Tibial nerve (tissue), 4 donors: ENCODE measurements at regions not wholly inside any gene's neighbourhood (a gene's known extent, or its start where the extent isn't known, plus 50 kb on each side); places are given as distances from the start of the nearest gene placed in this dataset.

Source experiments
- EP300 ChIP-seq, 2 donors: sonication (generic); formaldehyde crosslinking; IDR thresholded peaks; one replicate each; pipeline ENCODE4 v1.6.1; 2017; ENCODE audit warnings: antibody characterized with exemption in 2 of 2, mild to moderate bottlenecking in 1 of 2
- POLR2A ChIP-seq, 2 donors: fragments of 450-650 bp; IDR thresholded peaks; one replicate each; pipeline ENCODE4 v1.6.1; 2017; ENCODE audit warnings: antibody characterized with exemption in 2 of 2, mild to moderate bottlenecking in 2 of 2, moderate library complexity in 2 of 2
- TF ChIP-seq, protein P1 (sequence below), 5 experiments: fragments of 200-600 bp in 3 of 5; fragments of 450-650 bp in 2 of 5; sonication (generic) in 3 of 5; IDR thresholded peaks; one replicate each; pipeline ENCODE4 v1.5.1; 2016 to 2019; ENCODE audit warnings: antibody characterized with exemption in 5 of 5, mild to moderate bottlenecking in 3 of 5, moderate library complexity in 2 of 5

DNA sequence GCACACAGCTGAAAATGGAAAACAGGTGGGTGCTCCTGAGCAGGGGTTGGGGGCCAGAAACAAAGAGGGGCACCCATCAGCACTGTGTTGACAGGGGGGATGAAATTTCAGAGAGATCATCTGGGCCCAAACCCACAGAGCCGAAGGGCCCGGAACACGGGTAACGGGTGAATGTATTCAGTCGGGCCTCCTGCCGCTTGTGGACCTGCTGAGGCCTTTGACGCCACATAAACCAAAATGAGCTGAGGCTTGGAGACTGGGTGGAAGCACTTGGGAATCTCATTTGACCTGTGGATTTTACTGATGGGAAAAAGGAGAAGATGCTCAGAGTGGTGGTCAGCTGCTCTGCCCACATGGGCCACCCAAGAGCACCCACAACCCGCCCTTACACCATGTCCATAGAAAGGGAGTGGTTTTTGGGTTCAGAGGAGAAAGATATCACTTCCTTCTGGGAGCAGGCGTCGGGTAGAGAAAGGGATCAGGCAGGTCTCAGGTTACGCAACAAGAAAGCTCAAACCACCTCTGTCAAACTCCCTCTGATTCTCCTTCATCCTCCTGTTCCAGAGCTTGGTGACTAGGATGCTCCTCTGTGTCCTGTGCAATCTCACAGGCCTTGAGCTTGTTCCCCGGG lies 106.8 kb upstream of the BCL2L14 start:
- TF ChIP-seq, protein P1, sequence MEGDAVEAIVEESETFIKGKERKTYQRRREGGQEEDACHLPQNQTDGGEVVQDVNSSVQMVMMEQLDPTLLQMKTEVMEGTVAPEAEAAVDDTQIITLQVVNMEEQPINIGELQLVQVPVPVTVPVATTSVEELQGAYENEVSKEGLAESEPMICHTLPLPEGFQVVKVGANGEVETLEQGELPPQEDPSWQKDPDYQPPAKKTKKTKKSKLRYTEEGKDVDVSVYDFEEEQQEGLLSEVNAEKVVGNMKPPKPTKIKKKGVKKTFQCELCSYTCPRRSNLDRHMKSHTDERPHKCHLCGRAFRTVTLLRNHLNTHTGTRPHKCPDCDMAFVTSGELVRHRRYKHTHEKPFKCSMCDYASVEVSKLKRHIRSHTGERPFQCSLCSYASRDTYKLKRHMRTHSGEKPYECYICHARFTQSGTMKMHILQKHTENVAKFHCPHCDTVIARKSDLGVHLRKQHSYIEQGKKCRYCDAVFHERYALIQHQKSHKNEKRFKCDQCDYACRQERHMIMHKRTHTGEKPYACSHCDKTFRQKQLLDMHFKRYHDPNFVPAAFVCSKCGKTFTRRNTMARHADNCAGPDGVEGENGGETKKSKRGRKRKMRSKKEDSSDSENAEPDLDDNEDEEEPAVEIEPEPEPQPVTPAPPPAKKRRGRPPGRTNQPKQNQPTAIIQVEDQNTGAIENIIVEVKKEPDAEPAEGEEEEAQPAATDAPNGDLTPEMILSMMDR (IDR thresholded peaks at IDR 0.05): no peak
- no peak for TF ChIP-seq POLR2A (IDR thresholded peaks at IDR 0.05)
- TF ChIP-seq EP300 (IDR thresholded peaks at IDR 0.05): no peak
